Calu3 (cell line): ENCODE measurements at regions not wholly inside any gene's neighbourhood (a gene's known extent, or its start where the extent isn't known, plus 50 kb on each side); places are given as distances from the start of the nearest gene placed in this dataset.
"Not testable (repeated sequence)": the region's sequence is repeated elsewhere in the genome, so short reads cannot be mapped to it uniquely, and the experiment has no call there.

Experiments used
- BruUV-seq: library from RNA; stranded (reverse); fragments of 400-500 nt; replicated peaks from 2 replicates; lab custom pipeline; 2021; lab: Mats Ljungman, UMichigan
- CTCF ChIA-PET: fragments of 300-600 bp; sonication (Branson Sonifier 250); formaldehyde crosslinking; loops from one replicate; lab custom pipeline; 2022; ENCODE audit warnings: antibody characterized with exemption; lab: Charles Lee
- DNase-seq: peaks from one replicate; pipeline ENCODE4 v3.0.0; 2022
- H3K27ac Mint-ChIP-seq: one replicate; pipeline ENCODE4 v1.8.0; 2022; ENCODE audit warnings: mixed read lengths; ENCODE audit not compliant: unreplicated experiment
- H3K27me3 Mint-ChIP-seq: one replicate; pipeline ENCODE4 v1.8.0; 2022; ENCODE audit warnings: mixed read lengths; ENCODE audit not compliant: unreplicated experiment
- H3K36me3 Mint-ChIP-seq: one replicate; pipeline ENCODE4 v1.8.0; 2022; ENCODE audit warnings: mild to moderate bottlenecking, moderate library complexity, mixed read lengths; ENCODE audit not compliant: insufficient read depth, unreplicated experiment
- H3K4me1 Mint-ChIP-seq: one replicate; pipeline ENCODE4 v1.8.0; 2022; ENCODE audit warnings: mild to moderate bottlenecking, low read depth, mixed read lengths; ENCODE audit not compliant: unreplicated experiment
- H3K4me3 Mint-ChIP-seq: one replicate; pipeline ENCODE4 v1.8.0; 2022; ENCODE audit warnings: mild to moderate bottlenecking, low read depth, moderate library complexity, mixed read lengths; ENCODE audit not compliant: unreplicated experiment
- H3K9me3 Mint-ChIP-seq: one replicate; pipeline ENCODE4 v1.8.0; 2022; ENCODE audit warnings: low read depth, mixed read lengths; ENCODE audit not compliant: unreplicated experiment
- intact Hi-C: fragments of 100-400 bp; cut with micrococcal nuclease; formaldehyde crosslinking; loops from one replicate; pipeline ENCODE4 v1.10.0; 2022; ENCODE audit not compliant: unreplicated experiment
- TF ChIP-seq, protein P1 (sequence below): fragments of 200-600 bp; IDR thresholded peaks from one replicate; pipeline ENCODE4 v1.8.0; 2022; ENCODE audit warnings: antibody characterized with exemption; ENCODE audit not compliant: unreplicated experiment

DNA sequence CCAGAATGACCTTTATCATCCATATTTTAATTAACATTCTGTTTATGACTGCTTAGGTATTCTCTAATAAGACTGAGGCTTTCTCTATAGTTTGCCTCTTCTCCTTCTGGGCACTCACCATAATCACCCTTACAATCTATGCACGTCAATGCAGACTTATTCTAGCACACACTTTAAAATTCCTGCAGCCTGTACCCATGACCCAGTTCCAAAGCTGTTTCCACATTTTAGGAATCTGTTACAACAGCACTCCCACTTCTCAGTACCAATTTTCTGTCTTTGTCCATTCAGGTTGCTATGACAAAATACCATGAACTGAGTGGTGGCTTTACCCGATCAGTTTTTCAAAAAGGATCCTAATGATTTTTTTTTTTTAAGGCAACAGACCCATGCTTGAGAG lies 103.5 kb downstream of the SOX14 start:
- intact Hi-C loops: no loop called here
- BruUV-seq: no TSS peak
- Mint-ChIP-seq H3K9me3 (peaks cover 12% of the 10 kb centered on the region), H3K27ac (no peak overlapping the region), H3K4me1 (no peaks in the 10 kb centered on the region), H3K36me3 (no peaks in the 10 kb centered on the region), H3K27me3 (peaks cover 17% of the 10 kb centered on the region), H3K4me3 (no peak overlapping the region)
- no peak for DNase-seq
- CTCF ChIA-PET: no interaction called here
- TF ChIP-seq, protein P1, sequence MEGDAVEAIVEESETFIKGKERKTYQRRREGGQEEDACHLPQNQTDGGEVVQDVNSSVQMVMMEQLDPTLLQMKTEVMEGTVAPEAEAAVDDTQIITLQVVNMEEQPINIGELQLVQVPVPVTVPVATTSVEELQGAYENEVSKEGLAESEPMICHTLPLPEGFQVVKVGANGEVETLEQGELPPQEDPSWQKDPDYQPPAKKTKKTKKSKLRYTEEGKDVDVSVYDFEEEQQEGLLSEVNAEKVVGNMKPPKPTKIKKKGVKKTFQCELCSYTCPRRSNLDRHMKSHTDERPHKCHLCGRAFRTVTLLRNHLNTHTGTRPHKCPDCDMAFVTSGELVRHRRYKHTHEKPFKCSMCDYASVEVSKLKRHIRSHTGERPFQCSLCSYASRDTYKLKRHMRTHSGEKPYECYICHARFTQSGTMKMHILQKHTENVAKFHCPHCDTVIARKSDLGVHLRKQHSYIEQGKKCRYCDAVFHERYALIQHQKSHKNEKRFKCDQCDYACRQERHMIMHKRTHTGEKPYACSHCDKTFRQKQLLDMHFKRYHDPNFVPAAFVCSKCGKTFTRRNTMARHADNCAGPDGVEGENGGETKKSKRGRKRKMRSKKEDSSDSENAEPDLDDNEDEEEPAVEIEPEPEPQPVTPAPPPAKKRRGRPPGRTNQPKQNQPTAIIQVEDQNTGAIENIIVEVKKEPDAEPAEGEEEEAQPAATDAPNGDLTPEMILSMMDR: no peak

- intact Hi-C loops: no loop called here
- Mint-ChIP-seq H3K4me3 (no peak overlapping the region), H3K27ac (no peak overlapping the region), H3K27me3 (peaks cover 11% of the 10 kb centered on the region), H3K36me3 (no peaks in the 10 kb centered on the region), H3K4me1 (no peaks in the 10 kb centered on the region), H3K9me3 (peaks cover 12% of the 10 kb centered on the region)
- CTCF ChIA-PET: no interaction called here
- BruUV-seq: no TSS peak
- TF ChIP-seq, protein P1: no peak
- DNase-seq: no peak
Observed at GRCh38 chr3:137869022-137869421, 104.9 kb downstream of the SOX14 start.

GRCh38 chr3:137872589-137872988 lies 108.5 kb downstream of the SOX14 start:
- intact Hi-C loops, H3K36me3 Mint-ChIP-seq, H3K27ac Mint-ChIP-seq, H3K4me3 Mint-ChIP-seq, CTCF ChIA-PET, DNase-seq, H3K4me1 Mint-ChIP-seq, H3K27me3 Mint-ChIP-seq, BruUV-seq: not testable (repeated sequence)
- H3K9me3 Mint-ChIP-seq: peaks cover 20% of the 10 kb centered on the region

DNA sequence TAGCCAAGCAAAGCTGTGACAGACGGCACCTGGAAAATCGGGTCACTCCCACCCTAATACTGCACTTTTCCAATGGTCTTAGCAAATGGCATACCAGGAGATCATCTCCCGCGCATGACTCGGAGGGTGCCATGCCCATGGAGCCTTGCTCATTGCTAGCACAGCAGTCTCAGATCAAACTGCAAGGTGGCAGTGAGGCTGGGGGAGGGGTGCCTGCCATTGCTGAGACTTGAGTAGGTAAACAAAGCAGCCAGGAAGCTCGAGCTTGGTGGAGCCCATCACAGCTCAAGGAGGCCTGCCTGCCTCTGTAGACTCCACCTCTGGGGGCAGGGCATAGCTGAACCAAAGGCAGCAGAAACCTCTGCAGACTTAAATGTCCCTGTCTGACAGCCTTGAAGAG lies 113.1 kb upstream of the CLDN18 start:
- H3K4me3 Mint-ChIP-seq, intact Hi-C loops, H3K36me3 Mint-ChIP-seq, H3K27ac Mint-ChIP-seq, H3K27me3 Mint-ChIP-seq, CTCF ChIA-PET, H3K9me3 Mint-ChIP-seq, BruUV-seq, H3K4me1 Mint-ChIP-seq, DNase-seq: not testable (repeated sequence)

GRCh38 chr3:137906985-137907649 lies 102.8 kb upstream of the CLDN18 start:
- no peak overlapping the region for H3K4me3 Mint-ChIP-seq
- CTCF ChIA-PET: no interaction called here
- intact Hi-C loops: no loop called here
- H3K4me1 Mint-ChIP-seq: no peaks in the 10 kb centered on the region
- no peak overlapping the region for H3K27ac Mint-ChIP-seq
- DNase-seq: no peak
- H3K9me3 Mint-ChIP-seq: peaks cover 3% of the 10 kb centered on the region
- no peaks in the 10 kb centered on the region for H3K36me3 Mint-ChIP-seq
- peaks cover 13% of the 10 kb centered on the region for H3K27me3 Mint-ChIP-seq
- BruUV-seq: no TSS peak
- TF ChIP-seq, protein P1: no peak
